D721Med (cell line): ENCODE measurements at regions not wholly inside any gene's neighbourhood (a gene's known extent, or its start where the extent isn't known, plus 50 kb on each side); places are given as distances from the start of the nearest gene placed in this dataset.

Experiments
- DNase-seq: peaks from one replicate; pipeline ENCODE4 v3.0.0; 2011; ENCODE audit warnings: low spot score; ENCODE audit not compliant: insufficient read length
- FAIRE-seq: peaks from 2 replicates; lab custom pipeline; 2011; peaks lifted over from hg19 to GRCh38; lab: Jason Lieb, UNC
- CTCF ChIP-seq: IDR thresholded peaks from 2 replicates; pipeline ENCODE4 v1.5.1; 2012; ENCODE audit warnings: mild to moderate bottlenecking, control low read depth; ENCODE audit not compliant: insufficient read depth; ENCODE audit errors: missing control alignments

- TF ChIP-seq CTCF = no peak
- FAIRE-seq (no peak), DNase-seq (no peak)
Observed at GRCh38 chr9:8036914-8037524, 237.4 kb upstream of the DMAC1 start.

GRCh38 chr9:8033794-8034193 is 234.2 kb upstream of the DMAC1 start:
- DNase-seq (no peak), FAIRE-seq (no peak)
- TF ChIP-seq CTCF = no peak

GRCh38 chr9:8030095-8030494 is 230.5 kb upstream of the DMAC1 start:
- no peak for FAIRE-seq
- no peak for TF ChIP-seq CTCF
- no peak for DNase-seq

GRCh38 chr9:8027351-8027750 is 227.8 kb upstream of the DMAC1 start:
- no peak for DNase-seq
- FAIRE-seq = no peak
- no peak for TF ChIP-seq CTCF

GRCh38 chr9:8025551-8025950 is 226.0 kb upstream of the DMAC1 start:
- TF ChIP-seq CTCF = no peak
- FAIRE-seq (no peak), DNase-seq (no peak)

GRCh38 chr9:8020186-8020585 is 220.6 kb upstream of the DMAC1 start:
- FAIRE-seq (no peak), DNase-seq (no peak)
- no peak for TF ChIP-seq CTCF

- FAIRE-seq (no peak), DNase-seq (no peak)
- TF ChIP-seq CTCF = no peak
Observed at GRCh38 chr9:8019636-8020035, 220.1 kb upstream of the DMAC1 start.
